ENCODE measurements at regions not wholly inside any gene's neighbourhood (a gene's known extent, or its start where the extent isn't known, plus 50 kb on each side); places are given as distances from the start of the nearest gene placed in this dataset.

- H3K27me3 Mint-ChIP-seq (ENCODE audit: low read depth): peaks cover 5% of the 10 kb centered on the region
- H3K36me3 Mint-ChIP-seq (ENCODE audit: low read depth): no peaks in the 10 kb centered on the region
- no peak overlapping the region for H3K27ac Mint-ChIP-seq
These were observed 184.7 kb upstream of the HCCS start for GRCh38 chrX:10926404-10926803.

GRCh38 chrX:10926891-10927290, 184.2 kb upstream of the HCCS start:
- no peak overlapping the region for H3K27ac Mint-ChIP-seq
- peaks cover 34% of the 10 kb centered on the region for H3K4me1 Mint-ChIP-seq
- peaks cover 5% of the 10 kb centered on the region for H3K27me3 Mint-ChIP-seq (ENCODE audit: low read depth)

More at GRCh38 chrX:10926404-10926803, 184.7 kb upstream of the HCCS start:
- peaks cover 30% of the 10 kb centered on the region for H3K4me1 Mint-ChIP-seq
- H3K9me3 Mint-ChIP-seq: peaks cover 24% of the 10 kb centered on the region
- no peak overlapping the region for H3K4me3 Mint-ChIP-seq
- TF ChIP-seq CTCF (IDR thresholded peaks at IDR 0.05; ENCODE audit: unreplicated experiment in 3 of 3): no peak

GRCh38 chrX:10929747-10930146, 181.4 kb upstream of the HCCS start:
- H3K4me3 Mint-ChIP-seq: no peak overlapping the region
- peaks cover 5% of the 10 kb centered on the region for H3K27me3 Mint-ChIP-seq (ENCODE audit: low read depth)
- peak overlapping the region in 2 of 3 experiments; percentile 51 to 91 for H3K27ac Mint-ChIP-seq
- peaks cover 29% of the 10 kb centered on the region for H3K4me1 Mint-ChIP-seq
- H3K9me3 Mint-ChIP-seq: peaks cover 19% of the 10 kb centered on the region
- no peak for TF ChIP-seq CTCF (IDR thresholded peaks at IDR 0.05; ENCODE audit: unreplicated experiment in 3 of 3)
- H3K36me3 Mint-ChIP-seq (ENCODE audit: low read depth): no peaks in the 10 kb centered on the region

More at GRCh38 chrX:10926891-10927290, 184.2 kb upstream of the HCCS start:
- H3K9me3 Mint-ChIP-seq: peaks cover 23% of the 10 kb centered on the region
- no peak overlapping the region for H3K4me3 Mint-ChIP-seq
- TF ChIP-seq CTCF (IDR thresholded peaks at IDR 0.05; ENCODE audit: unreplicated experiment in 3 of 3): no peak
- no peaks in the 10 kb centered on the region for H3K36me3 Mint-ChIP-seq (ENCODE audit: low read depth)

GRCh38 chrX:10930151-10930550, 181.0 kb upstream of the HCCS start:
- Mint-ChIP-seq H3K4me1 (peaks cover 33% of the 10 kb centered on the region), H3K4me3 (no peak overlapping the region), H3K36me3 (ENCODE audit: low read depth) (no peaks in the 10 kb centered on the region), H3K27me3 (ENCODE audit: low read depth) (peaks cover 5% of the 10 kb centered on the region), H3K27ac (peak overlapping the region in 2 of 3 experiments; percentile 51 to 91), H3K9me3 (peaks cover 22% of the 10 kb centered on the region)
- no peak for TF ChIP-seq CTCF (IDR thresholded peaks at IDR 0.05; ENCODE audit: unreplicated experiment in 3 of 3)

GRCh38 chrX:10931976-10932375, 179.2 kb upstream of the HCCS start:
- Mint-ChIP-seq H3K27me3 (ENCODE audit: low read depth) (no peaks in the 10 kb centered on the region), H3K9me3 (peaks cover 20% of the 10 kb centered on the region), H3K4me3 (no peak overlapping the region), H3K4me1 (peaks cover 36% of the 10 kb centered on the region), H3K36me3 (ENCODE audit: low read depth) (no peaks in the 10 kb centered on the region), H3K27ac (peak overlapping the region in 2 of 3 experiments; percentile 68 to 91)
- no peak for TF ChIP-seq CTCF (IDR thresholded peaks at IDR 0.05; ENCODE audit: unreplicated experiment in 3 of 3)

GRCh38 chrX:10932842-10933440, 178.2 kb upstream of the HCCS start:
- TF ChIP-seq CTCF (IDR thresholded peaks at IDR 0.05; ENCODE audit: unreplicated experiment in 3 of 3): no peak
- H3K27ac Mint-ChIP-seq: peak overlapping the region in 2 of 3 experiments; percentile 53 to 91
- no peaks in the 10 kb centered on the region for H3K36me3 Mint-ChIP-seq (ENCODE audit: low read depth)
- no peak overlapping the region for H3K4me3 Mint-ChIP-seq
- peaks cover 38% of the 10 kb centered on the region for H3K4me1 Mint-ChIP-seq
- H3K27me3 Mint-ChIP-seq (ENCODE audit: low read depth): no peaks in the 10 kb centered on the region
- H3K9me3 Mint-ChIP-seq: peaks cover 20% of the 10 kb centered on the region

Measured in nephron (organoid).